ENCODE measurements at regions not wholly inside any gene's neighbourhood (a gene's known extent, or its start where the extent isn't known, plus 50 kb on each side); places are given as distances from the start of the nearest gene placed in this dataset.

GRCh38 chr11:42363701-42364100 is 904.2 kb upstream of the LRRC4C start:
- intact Hi-C loops (cut with DNase I): no loop called here
- H3K9me3 ChIP-seq: no peaks in the 10 kb centered on the region
- H3K27me3 ChIP-seq: no peaks in the 10 kb centered on the region
- no peak overlapping the region for H3K4me3 ChIP-seq
- ATAC-seq (no peak), DNase-seq (no peak)
- H3K36me3 ChIP-seq: no peaks in the 10 kb centered on the region
- no peak overlapping the region for H3K27ac ChIP-seq
- TF ChIP-seq, protein P1, sequence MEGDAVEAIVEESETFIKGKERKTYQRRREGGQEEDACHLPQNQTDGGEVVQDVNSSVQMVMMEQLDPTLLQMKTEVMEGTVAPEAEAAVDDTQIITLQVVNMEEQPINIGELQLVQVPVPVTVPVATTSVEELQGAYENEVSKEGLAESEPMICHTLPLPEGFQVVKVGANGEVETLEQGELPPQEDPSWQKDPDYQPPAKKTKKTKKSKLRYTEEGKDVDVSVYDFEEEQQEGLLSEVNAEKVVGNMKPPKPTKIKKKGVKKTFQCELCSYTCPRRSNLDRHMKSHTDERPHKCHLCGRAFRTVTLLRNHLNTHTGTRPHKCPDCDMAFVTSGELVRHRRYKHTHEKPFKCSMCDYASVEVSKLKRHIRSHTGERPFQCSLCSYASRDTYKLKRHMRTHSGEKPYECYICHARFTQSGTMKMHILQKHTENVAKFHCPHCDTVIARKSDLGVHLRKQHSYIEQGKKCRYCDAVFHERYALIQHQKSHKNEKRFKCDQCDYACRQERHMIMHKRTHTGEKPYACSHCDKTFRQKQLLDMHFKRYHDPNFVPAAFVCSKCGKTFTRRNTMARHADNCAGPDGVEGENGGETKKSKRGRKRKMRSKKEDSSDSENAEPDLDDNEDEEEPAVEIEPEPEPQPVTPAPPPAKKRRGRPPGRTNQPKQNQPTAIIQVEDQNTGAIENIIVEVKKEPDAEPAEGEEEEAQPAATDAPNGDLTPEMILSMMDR (IDR thresholded peaks at IDR 0.05): no peak
- H3K4me1 ChIP-seq: no peaks in the 10 kb centered on the region

GRCh38 chr11:42390116-42390515 is 921.7 kb upstream of the API5 start:
- DNase-seq (no peak), ATAC-seq (no peak)
- intact Hi-C loops (cut with DNase I): no loop called here
- H3K9me3 ChIP-seq: no peaks in the 10 kb centered on the region
- H3K27me3 ChIP-seq: no peaks in the 10 kb centered on the region
- no peak overlapping the region for H3K27ac ChIP-seq
- no peaks in the 10 kb centered on the region for H3K4me1 ChIP-seq
- H3K36me3 ChIP-seq: no peaks in the 10 kb centered on the region
- TF ChIP-seq, protein P1 (IDR thresholded peaks at IDR 0.05): no peak
- H3K4me3 ChIP-seq: no peak overlapping the region

- ATAC-seq (no peak), DNase-seq (no peak)
- no peaks in the 10 kb centered on the region for H3K9me3 ChIP-seq
- H3K27me3 ChIP-seq: no peaks in the 10 kb centered on the region
- intact Hi-C loops (cut with DNase I): no loop called here
- H3K36me3 ChIP-seq: no peaks in the 10 kb centered on the region
- no peak overlapping the region for H3K27ac ChIP-seq
- H3K4me3 ChIP-seq: no peak overlapping the region
- no peaks in the 10 kb centered on the region for H3K4me1 ChIP-seq
- TF ChIP-seq, protein P1 (IDR thresholded peaks at IDR 0.05): no peak
Observed at GRCh38 chr11:42397483-42397882, 914.3 kb upstream of the API5 start.

GRCh38 chr11:42407341-42407740 is 904.5 kb upstream of the API5 start:
- H3K9me3 ChIP-seq: no peaks in the 10 kb centered on the region
- no peaks in the 10 kb centered on the region for H3K36me3 ChIP-seq
- no peak for DNase-seq
- TF ChIP-seq, protein P1 (IDR thresholded peaks at IDR 0.05): no peak
- no peaks in the 10 kb centered on the region for H3K4me1 ChIP-seq
- no peak overlapping the region for H3K4me3 ChIP-seq
- ATAC-seq: no peak
- H3K27ac ChIP-seq: no peak overlapping the region
- no peaks in the 10 kb centered on the region for H3K27me3 ChIP-seq
- intact Hi-C loops (cut with DNase I): no loop called here

- no peaks in the 10 kb centered on the region for H3K9me3 ChIP-seq
- no peak overlapping the region for H3K27ac ChIP-seq
- DNase-seq (no peak), ATAC-seq (no peak)
- H3K4me1 ChIP-seq: no peaks in the 10 kb centered on the region
- H3K36me3 ChIP-seq: no peaks in the 10 kb centered on the region
- TF ChIP-seq, protein P1 (IDR thresholded peaks at IDR 0.05): no peak
- intact Hi-C loops (cut with DNase I): no loop called here
- no peak overlapping the region for H3K4me3 ChIP-seq
- H3K27me3 ChIP-seq: no peaks in the 10 kb centered on the region
Observed at GRCh38 chr11:42410251-42410955, 901.4 kb upstream of the API5 start.

- Histone ChIP-seq H3K27ac (no peak overlapping the region), H3K9me3 (no peaks in the 10 kb centered on the region), H3K27me3 (no peaks in the 10 kb centered on the region), H3K4me1 (no peaks in the 10 kb centered on the region), H3K4me3 (no peak overlapping the region), H3K36me3 (no peaks in the 10 kb centered on the region)
- intact Hi-C loops (cut with DNase I): no loop called here
- DNase-seq: no peak
- TF ChIP-seq, protein P1 (IDR thresholded peaks at IDR 0.05): no peak
- no peak for ATAC-seq
Observed at GRCh38 chr11:42412590-42412989, 899.2 kb upstream of the API5 start.

All from upper lobe of right lung (tissue), 1 donor.